Fibroblast of mammary gland (primary cell): ENCODE measurements at regions not wholly inside any gene's neighbourhood (a gene's known extent, or its start where the extent isn't known, plus 50 kb on each side); places are given as distances from the start of the nearest gene placed in this dataset.

Experiments
- DNase-seq: peaks from one replicate; pipeline ENCODE4 v3.0.0-alpha.2; 2010; ENCODE audit warnings: low read depth
- H3K4me3 ChIP-seq: 2 replicates; pipeline ENCODE4 v1.5.1; 2011; ENCODE audit warnings: low read depth, mild to moderate bottlenecking, low read length, moderate library complexity; ENCODE audit not compliant: control insufficient read depth
- CTCF ChIP-seq: conservative IDR thresholded peaks from 2 replicates; pipeline ENCODE4 v1.5.1; 2011; ENCODE audit warnings: low read depth, low read length, inconsistent platforms; ENCODE audit not compliant: control insufficient read depth, insufficient read depth

DNA sequence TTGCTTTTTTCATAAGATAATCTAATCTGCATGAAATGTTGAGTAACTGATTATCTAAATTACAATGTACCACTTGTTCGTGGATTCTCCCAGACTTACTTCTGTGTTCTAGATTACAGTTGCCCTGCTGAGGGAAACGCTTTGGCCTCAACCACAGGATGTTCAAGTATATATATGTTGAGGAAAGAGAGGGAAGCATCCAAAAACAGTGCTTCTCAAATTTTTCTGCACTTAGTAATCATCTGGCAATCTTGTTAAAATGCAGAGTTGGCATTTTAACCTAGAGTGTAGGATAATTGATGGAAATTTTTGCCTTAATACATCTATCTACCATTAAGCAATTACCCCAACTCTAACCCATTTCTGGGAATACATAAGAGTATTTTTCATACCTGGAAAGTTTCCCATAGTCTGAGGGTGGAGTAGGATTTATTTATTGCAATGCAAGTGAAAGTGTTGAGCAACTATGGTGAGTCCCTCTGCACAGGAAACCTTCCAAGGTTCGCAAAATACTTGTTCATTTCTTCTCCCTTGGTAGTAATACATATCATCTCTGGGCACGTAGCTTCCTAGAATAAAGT, 59.6 kb upstream of the C1GALT1 start:
- no peak for TF ChIP-seq CTCF
- peak; percentile 94 for DNase-seq
- no peak overlapping the region for H3K4me3 ChIP-seq

- no peak for DNase-seq
- no peak overlapping the region for H3K4me3 ChIP-seq
- TF ChIP-seq CTCF: no peak
These were observed 56.4 kb upstream of the C1GALT1 start for GRCh38 chr7:7125963-7126362.

DNA sequence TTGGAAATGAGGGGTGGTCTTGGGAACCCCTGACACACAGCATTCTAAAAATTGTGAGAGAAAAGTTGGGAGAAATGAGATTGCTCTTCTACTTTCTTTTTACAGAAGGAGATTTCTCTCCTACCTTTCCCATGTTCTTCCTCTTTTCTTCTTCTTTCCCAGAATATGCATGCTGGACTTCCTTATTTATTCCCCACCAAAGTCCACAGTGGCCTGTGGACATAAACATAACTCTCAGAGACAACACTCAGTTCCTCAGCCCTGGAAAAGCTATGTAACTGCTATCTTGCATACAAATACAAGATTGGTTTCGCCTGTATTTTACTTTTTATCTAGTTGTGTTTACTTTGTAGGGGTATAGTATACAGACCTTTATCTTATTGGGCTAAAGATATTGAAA, 54.6 kb upstream of the C1GALT1 start:
- TF ChIP-seq CTCF: no peak
- DNase-seq: no peak
- no peak overlapping the region for H3K4me3 ChIP-seq

- no peak overlapping the region for H3K4me3 ChIP-seq
- TF ChIP-seq CTCF: no peak
- DNase-seq: no peak
These were observed 53.0 kb upstream of the C1GALT1 start for GRCh38 chr7:7129381-7129780.

GRCh38 chr7:7131273-7131672, 51.1 kb upstream of the C1GALT1 start:
- H3K4me3 ChIP-seq: no peak overlapping the region
- no peak for DNase-seq
- TF ChIP-seq CTCF: no peak
